SU-DHL-6 (cell line): ENCODE measurements at regions not wholly inside any gene's neighbourhood (a gene's known extent, or its start where the extent isn't known, plus 50 kb on each side); places are given as distances from the start of the nearest gene placed in this dataset.

Experiments used
- H2AFZ ChIP-seq: fragments of 200-600 bp; sonication (generic); 2 replicates; pipeline ENCODE4 v1.6.1; 2014; ENCODE audit warnings: low read depth, mild to moderate bottlenecking, moderate library complexity, mixed read lengths, antibody characterized with exemption, low read length; ENCODE audit not compliant: severe bottlenecking
- H3F3A ChIP-seq: fragments of 200-600 bp; shearing (Covaris generic); 2 replicates; pipeline ENCODE4 v1.6.0; 2016; ENCODE audit warnings: antibody characterized with exemption, mild to moderate bottlenecking; ENCODE audit not compliant: insufficient read depth
- H3K27ac ChIP-seq: fragments of 200-600 bp; sonication (generic); 2 replicates; pipeline ENCODE4 v1.5.1; 2016; ENCODE audit warnings: low read depth, mild to moderate bottlenecking, low read length, moderate library complexity, mixed read lengths
- H3K27me3 ChIP-seq: fragments of 200-600 bp; sonication (generic), shearing (Covaris generic); 2 replicates; pipeline ENCODE4 v1.6.0; 2014; ENCODE audit warnings: mild to moderate bottlenecking, low read length
- H3K36me3 ChIP-seq: fragments of 200-600 bp; sonication (generic); 2 replicates; pipeline ENCODE4 v1.6.1; 2014; ENCODE audit warnings: mild to moderate bottlenecking, low read length, mixed read lengths
- H3K4me2 ChIP-seq: fragments of 300-600, 200-600 bp; shearing (Covaris generic), sonication (generic); 2 replicates; pipeline ENCODE4 v1.6.0; 2014; ENCODE audit warnings: low read length, low read depth, mild to moderate bottlenecking; ENCODE audit not compliant: poor library complexity, severe bottlenecking
- H3K4me3 ChIP-seq: fragments of 200-600 bp; sonication (generic); 2 replicates; pipeline ENCODE4 v1.5.1; 2014; ENCODE audit warnings: antibody characterized with exemption, low read length, mild to moderate bottlenecking, mixed read lengths; ENCODE audit not compliant: insufficient read depth, poor library complexity, severe bottlenecking
- H3K79me2 ChIP-seq: fragments of 200-600 bp; sonication (generic); 2 replicates; pipeline ENCODE4 v1.6.1; 2014; ENCODE audit warnings: mild to moderate bottlenecking, low read length, moderate library complexity; ENCODE audit not compliant: insufficient read depth
- H3K9ac ChIP-seq: fragments of 200-600 bp; sonication (generic); 2 replicates; pipeline ENCODE4 v1.7.0; 2014; ENCODE audit warnings: mild to moderate bottlenecking, low read length
- H3K9me2 ChIP-seq: fragments of 200-600 bp; sonication (generic); replicated peaks from 2 replicates; pipeline ENCODE4 v1.6.1; 2014; ENCODE audit warnings: low read length; ENCODE audit not compliant: insufficient read depth
- H3K9me3 ChIP-seq: fragments of 200-600 bp; sonication (generic); 2 replicates; pipeline ENCODE4 v1.6.1; 2014; ENCODE audit warnings: low read length, mixed read lengths; ENCODE audit not compliant: insufficient read depth
- H4K20me1 ChIP-seq: fragments of 200-600 bp; sonication (generic); 2 replicates; pipeline ENCODE4 v1.6.1; 2014; ENCODE audit warnings: low read depth, mild to moderate bottlenecking, antibody characterized with exemption, low read length, moderate library complexity, mixed read lengths
- CTCF ChIP-seq: fragments of 200-600 bp; sonication (generic); IDR thresholded peaks from one replicate; pipeline ENCODE4 v1.5.1; 2017; ENCODE audit warnings: antibody characterized with exemption, mild to moderate bottlenecking, low read length, moderate library complexity; ENCODE audit not compliant: insufficient read depth, poor library complexity, severe bottlenecking
- EZH2phosphoT487 ChIP-seq: fragments of 200-600 bp; sonication (generic), shearing (Covaris generic); conservative IDR thresholded peaks from 2 replicates; pipeline ENCODE4 v1.6.1; 2018; ENCODE audit warnings: mild to moderate bottlenecking, antibody characterized with exemption, low read length, moderate library complexity, mixed read lengths

DNA sequence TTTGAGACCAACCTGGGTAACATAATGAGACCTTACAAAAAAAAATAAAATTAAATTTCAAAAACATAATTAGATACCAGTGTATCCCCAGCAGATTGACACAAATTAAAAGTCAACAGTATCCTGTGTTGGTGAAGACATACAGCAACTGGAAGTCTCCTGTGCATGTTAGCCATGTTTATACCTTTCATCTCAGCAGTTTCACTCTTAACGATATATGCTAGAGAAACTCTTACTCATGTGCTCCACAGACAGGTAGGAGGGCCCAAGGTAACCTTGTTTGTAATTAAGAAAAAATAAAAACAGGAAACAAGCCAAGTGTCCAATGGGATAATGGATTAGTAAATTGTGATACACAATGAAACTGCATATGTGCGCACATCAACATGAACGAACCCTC is 50.1 kb upstream of the N4BP3 start:
- Histone ChIP-seq H3K4me2 (no peak overlapping the region), H3K36me3 (no peaks in the 10 kb centered on the region), H4K20me1 (no peaks in the 10 kb centered on the region), H3K9ac (no peak overlapping the region), H3K79me2 (no peaks in the 10 kb centered on the region), H2AFZ (no peak overlapping the region), H3F3A (0 out of 2 replicates have a peak, but pooled peaks cover 5% of the 10 kb centered on the region), H3K4me3 (no peak overlapping the region), H3K9me3 (no peaks in the 10 kb centered on the region), H3K27ac (no peak overlapping the region), H3K9me2 (no peaks in the 10 kb centered on the region), H3K27me3 (no peaks in the 10 kb centered on the region)
- TF ChIP-seq CTCF (no peak), EZH2phosphoT487 (no peak)

DNA sequence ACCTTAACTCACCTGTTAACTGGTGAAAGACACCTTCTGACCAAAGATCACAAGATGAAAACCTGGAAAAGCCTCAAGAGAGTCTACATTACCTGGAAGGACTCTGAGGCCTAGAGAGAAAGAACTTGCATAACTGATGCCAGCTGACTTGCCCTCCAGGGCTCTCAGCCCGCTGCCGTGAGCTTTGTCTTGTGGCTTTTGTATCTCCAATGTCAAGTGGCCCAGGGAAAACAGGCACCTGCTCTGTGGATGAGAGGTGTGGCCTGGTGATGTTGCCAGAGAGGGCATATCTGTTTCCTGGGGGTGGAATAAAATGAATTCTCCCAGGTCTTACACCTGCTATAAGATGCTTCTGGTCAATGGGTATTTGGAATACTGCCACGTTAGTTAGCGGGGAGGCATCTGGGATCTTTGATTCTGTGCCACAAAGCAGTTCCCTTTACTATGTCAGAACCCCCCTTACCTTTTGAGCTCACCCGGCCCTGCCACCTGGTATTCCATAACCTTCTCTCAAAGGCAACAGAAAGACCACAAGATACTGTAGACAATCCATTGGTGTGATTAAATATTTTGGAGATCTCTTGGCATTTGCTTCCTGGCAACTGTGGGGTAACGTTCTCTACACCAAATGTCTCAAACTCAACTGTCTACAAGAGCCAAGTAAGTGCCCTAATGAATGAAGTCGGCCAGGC is 54.9 kb upstream of the N4BP3 start:
- TF ChIP-seq EZH2phosphoT487: no peak
- no peak for TF ChIP-seq CTCF
- H3K4me2 ChIP-seq: no peak overlapping the region

DNA sequence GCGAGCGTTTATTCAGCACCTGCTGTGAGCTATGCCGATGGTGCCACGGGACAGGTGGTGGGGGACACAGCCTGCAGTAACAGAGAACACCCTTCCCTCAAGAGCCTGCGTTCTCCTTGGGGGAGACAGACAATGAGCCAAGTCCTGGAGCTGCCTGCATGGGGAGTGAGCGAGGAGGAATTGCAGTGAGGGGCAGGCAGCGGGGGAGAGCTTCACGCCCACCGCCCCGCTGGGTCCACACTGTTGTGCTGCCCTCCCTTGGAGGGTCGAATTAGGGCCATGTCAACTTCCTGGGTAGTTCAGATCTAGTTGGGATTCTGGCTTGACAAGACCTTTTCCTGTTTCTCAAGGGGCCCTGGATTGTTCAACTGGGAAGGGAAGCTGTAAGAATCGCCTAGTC is 55.5 kb upstream of the N4BP3 start:
- H2AFZ ChIP-seq: no peak overlapping the region
- no peak overlapping the region for H3K27ac ChIP-seq
- no peaks in the 10 kb centered on the region for H3K36me3 ChIP-seq
- H3K4me3 ChIP-seq: no peak overlapping the region
- no peaks in the 10 kb centered on the region for H3K9me2 ChIP-seq
- H3K4me2 ChIP-seq: no peak overlapping the region
- no peaks in the 10 kb centered on the region for H4K20me1 ChIP-seq
- no peaks in the 10 kb centered on the region for H3K27me3 ChIP-seq
- H3K79me2 ChIP-seq: no peaks in the 10 kb centered on the region
- H3K9ac ChIP-seq: no peak overlapping the region
- H3K9me3 ChIP-seq: no peaks in the 10 kb centered on the region
- no peaks in the 10 kb centered on the region for H3F3A ChIP-seq
- TF ChIP-seq CTCF (no peak), EZH2phosphoT487 (no peak)

More for the DNA sequence above, 54.9 kb upstream of the N4BP3 start:
- Histone ChIP-seq H3F3A (no peaks in the 10 kb centered on the region), H3K79me2 (no peaks in the 10 kb centered on the region), H3K9me2 (no peaks in the 10 kb centered on the region), H3K36me3 (no peaks in the 10 kb centered on the region), H3K4me3 (no peak overlapping the region), H4K20me1 (no peaks in the 10 kb centered on the region), H3K27me3 (no peaks in the 10 kb centered on the region), H3K9me3 (no peaks in the 10 kb centered on the region), H3K9ac (no peak overlapping the region), H2AFZ (no peak overlapping the region), H3K27ac (no peak overlapping the region)
